Coronary artery (tissue), 2 donors: ENCODE measurements at regions not wholly inside any gene's neighbourhood (a gene's known extent, or its start where the extent isn't known, plus 50 kb on each side); places are given as distances from the start of the nearest gene placed in this dataset.

Source experiments
- DNase-seq: peaks from one replicate; pipeline ENCODE4 v3.0.0-alpha.2; 2017; ENCODE audit warnings: low spot score
- H3K27ac ChIP-seq, 2 donors: fragments of 200-600 bp; sonication (generic); one replicate each; pipeline ENCODE4 v1.5.1; 2016 to 2019
- H3K4me3 ChIP-seq: fragments of 200-600 bp; sonication (generic); 2 replicates; pipeline ENCODE4 v1.5.1; 2016; ENCODE audit warnings: mild to moderate bottlenecking, moderate library complexity
- CTCF ChIP-seq: fragments of 200-600 bp; sonication (generic); IDR thresholded peaks from one replicate; pipeline ENCODE4 v1.5.1; 2019; ENCODE audit warnings: antibody characterized with exemption

GRCh38 chr2:71936076-71937030 is 211.3 kb downstream of the CYP26B1 start:
- no peak overlapping the region for H3K4me3 ChIP-seq
- peak; percentile 67 for DNase-seq
- TF ChIP-seq CTCF, result no peak
- peak overlapping the region in 1 of 2 donors; percentile 75 for H3K27ac ChIP-seq

- no peak for TF ChIP-seq CTCF
- H3K27ac ChIP-seq, result peak overlapping the region in 1 of 2 donors; percentile 75
- no peak overlapping the region for H3K4me3 ChIP-seq
- DNase-seq, result peak; percentile 75
These were observed 212.3 kb downstream of the CYP26B1 start for GRCh38 chr2:71935262-71935848.

- TF ChIP-seq CTCF, result no peak
- DNase-seq, result peak; percentile 77
- Histone ChIP-seq H3K4me3 (no peak overlapping the region), H3K27ac (peak overlapping the region in 1 of 2 donors; percentile 75)
These were observed 212.9 kb downstream of the CYP26B1 start for GRCh38 chr2:71934595-71935261.

- no peak overlapping the region for H3K4me3 ChIP-seq
- no peak for DNase-seq
- no peak for TF ChIP-seq CTCF
- peak overlapping the region in 1 of 2 donors; percentile 75 for H3K27ac ChIP-seq
These were observed 213.4 kb downstream of the CYP26B1 start for GRCh38 chr2:71934320-71934593.

- H3K27ac ChIP-seq, result no peak overlapping the region
- peak; percentile 63 for DNase-seq
- no peak for TF ChIP-seq CTCF
- H3K4me3 ChIP-seq, result no peak overlapping the region
These were observed 214.0 kb downstream of the CYP26B1 start for GRCh38 chr2:71933467-71934319.

- H3K4me3 ChIP-seq, result no peak overlapping the region
- peak; percentile 73 for DNase-seq
- no peak overlapping the region for H3K27ac ChIP-seq
- TF ChIP-seq CTCF, result no peak
These were observed 214.7 kb downstream of the CYP26B1 start for GRCh38 chr2:71932780-71933466.
